Osteocyte (in vitro differentiated cells): ENCODE measurements at regions not wholly inside any gene's neighbourhood (a gene's known extent, or its start where the extent isn't known, plus 50 kb on each side); places are given as distances from the start of the nearest gene placed in this dataset.

Source experiments
- DNase-seq: peaks from one replicate; pipeline ENCODE4 v3.0.0; 2021; ENCODE audit warnings: mixed read lengths; ENCODE audit not compliant: unreplicated experiment; ENCODE audit errors: extremely low spot score
- H3K27ac Mint-ChIP-seq: one replicate; pipeline ENCODE4 v1.8.0; 2021; ENCODE audit warnings: mild to moderate bottlenecking, mixed read lengths; ENCODE audit not compliant: unreplicated experiment
- H3K27me3 Mint-ChIP-seq: one replicate; pipeline ENCODE4 v1.8.0; 2021; ENCODE audit warnings: mixed read lengths; ENCODE audit not compliant: unreplicated experiment
- H3K36me3 Mint-ChIP-seq: one replicate; pipeline ENCODE4 v1.8.0; 2021; ENCODE audit warnings: mixed read lengths; ENCODE audit not compliant: unreplicated experiment
- H3K4me1 Mint-ChIP-seq: one replicate; pipeline ENCODE4 v1.8.0; 2021; ENCODE audit warnings: mixed read lengths; ENCODE audit not compliant: unreplicated experiment
- H3K4me3 Mint-ChIP-seq: one replicate; pipeline ENCODE4 v1.8.0; 2021; ENCODE audit warnings: mild to moderate bottlenecking, moderate library complexity, mixed read lengths; ENCODE audit not compliant: unreplicated experiment
- H3K9me3 Mint-ChIP-seq: one replicate; pipeline ENCODE4 v1.8.0; 2021; ENCODE audit warnings: mixed read lengths; ENCODE audit not compliant: unreplicated experiment
- CTCF ChIP-seq: fragments of 200-600 bp; sonication (generic); IDR thresholded peaks from 2 replicates; pipeline ENCODE4 v1.5.0; 2021; ENCODE audit warnings: antibody characterized with exemption, mild to moderate bottlenecking, moderate library complexity

- H3K4me3 Mint-ChIP-seq = no peak overlapping the region
- H3K9me3 Mint-ChIP-seq = peaks cover 17% of the 10 kb centered on the region
- no peak overlapping the region for H3K27ac Mint-ChIP-seq
These were observed 402.3 kb downstream of the RAB28 start for GRCh38 chr4:13081830-13082229.

GRCh38 chr4:13067077-13067476, 417.1 kb downstream of the RAB28 start:
- H3K4me1 Mint-ChIP-seq = no peaks in the 10 kb centered on the region
- no peak for DNase-seq
- TF ChIP-seq CTCF = no peak
- H3K27ac Mint-ChIP-seq = no peak overlapping the region
- H3K4me3 Mint-ChIP-seq = no peak overlapping the region
- peaks cover 3% of the 10 kb centered on the region for H3K9me3 Mint-ChIP-seq
- H3K27me3 Mint-ChIP-seq = peaks cover 6% of the 10 kb centered on the region
- H3K36me3 Mint-ChIP-seq = no peaks in the 10 kb centered on the region

More at GRCh38 chr4:13081830-13082229, 402.3 kb downstream of the RAB28 start:
- no peaks in the 10 kb centered on the region for H3K27me3 Mint-ChIP-seq
- no peaks in the 10 kb centered on the region for H3K4me1 Mint-ChIP-seq
- no peaks in the 10 kb centered on the region for H3K36me3 Mint-ChIP-seq
- no peak for TF ChIP-seq CTCF
- DNase-seq = no peak

- Mint-ChIP-seq H3K27me3 (no peaks in the 10 kb centered on the region), H3K36me3 (no peaks in the 10 kb centered on the region), H3K9me3 (no peaks in the 10 kb centered on the region), H3K27ac (no peak overlapping the region), H3K4me3 (no peak overlapping the region), H3K4me1 (no peaks in the 10 kb centered on the region)
- DNase-seq = no peak
- TF ChIP-seq CTCF = no peak
These were observed 425.1 kb downstream of the RAB28 start for GRCh38 chr4:13059019-13059418.

GRCh38 chr4:13056630-13057189, 427.4 kb downstream of the RAB28 start:
- Mint-ChIP-seq H3K9me3 (no peaks in the 10 kb centered on the region), H3K36me3 (no peaks in the 10 kb centered on the region)

GRCh38 chr4:13054420-13054970, 429.6 kb downstream of the RAB28 start:
- Mint-ChIP-seq H3K27ac (no peak overlapping the region), H3K4me3 (no peak overlapping the region), H3K36me3 (no peaks in the 10 kb centered on the region), H3K9me3 (peaks cover 3% of the 10 kb centered on the region), H3K4me1 (no peaks in the 10 kb centered on the region), H3K27me3 (no peaks in the 10 kb centered on the region)
- no peak for TF ChIP-seq CTCF
- no peak for DNase-seq

More at GRCh38 chr4:13056630-13057189, 427.4 kb downstream of the RAB28 start:
- TF ChIP-seq CTCF = no peak
- Mint-ChIP-seq H3K27me3 (no peaks in the 10 kb centered on the region), H3K27ac (no peak overlapping the region), H3K4me1 (no peaks in the 10 kb centered on the region), H3K4me3 (no peak overlapping the region)
- DNase-seq = no peak
